Stomach (tissue), 8 donors: ENCODE measurements at regions not wholly inside any gene's neighbourhood (a gene's known extent, or its start where the extent isn't known, plus 50 kb on each side); places are given as distances from the start of the nearest gene placed in this dataset.

ENCODE experiments used
- DNase-seq, 2 donors: peaks; one replicate each; pipeline versions ENCODE4 v3.0.0 to v3.0.0-alpha.2; 2013 to 2019
- H3K27ac ChIP-seq, 5 donors: fragments of 200-600 bp in 4 of 5; sonication (generic) in 4 of 5; one replicate each; pipeline ENCODE4 v1.5.1; 2013 to 2019; ENCODE audit warnings: mild to moderate bottlenecking in 1 of 5, moderate library complexity in 1 of 5
- H3K27me3 ChIP-seq, 3 donors: fragments of 200-600 bp; sonication (generic); one replicate each; pipeline ENCODE4 v1.5.1; 2017 to 2019; ENCODE audit warnings: mixed run types in 1 of 3
- H3K36me3 ChIP-seq, 4 donors: fragments of 200-600 bp; sonication (generic); 1 replicate in 3 of 4; 2 replicates in 1 of 4; pipeline ENCODE4 v1.5.1; 2016 to 2019
- H3K4me1 ChIP-seq, 4 donors: fragments of 200-600 bp; sonication (generic); one replicate each; pipeline ENCODE4 v1.5.1; 2016 to 2019
- H3K4me3 ChIP-seq, 4 donors: fragments of 200-600 bp; sonication (generic) in 3 of 4; one replicate each; pipeline ENCODE4 v1.5.1; 2016 to 2019; ENCODE audit warnings: mild to moderate bottlenecking in 1 of 4
- H3K9me3 ChIP-seq, 4 donors: fragments of 200-600 bp; sonication (generic); one replicate each; pipeline ENCODE4 v1.5.1; 2016 to 2019
- EP300 ChIP-seq: sonication (generic); formaldehyde crosslinking; IDR thresholded peaks from one replicate; pipeline ENCODE4 v1.6.1; 2017; ENCODE audit warnings: antibody characterized with exemption
- POLR2A ChIP-seq, 4 donors: fragments of 450-650 bp; IDR thresholded peaks; one replicate each; pipeline ENCODE4 v1.6.1; 2016; ENCODE audit warnings: antibody characterized with exemption in 4 of 4, control low read depth in 2 of 4, mild to moderate bottlenecking in 1 of 4, moderate library complexity in 1 of 4
- POLR2AphosphoS5 ChIP-seq, 3 donors: sonication (generic); formaldehyde crosslinking; IDR thresholded peaks; one replicate each; pipeline ENCODE4 v1.6.1; 2016; ENCODE audit warnings: antibody characterized with exemption in 3 of 3
- WGBS, 5 donors: extraction: QIAGEN DNeasy Blood & Tissue Kit in 3 of 5; methylation state at CpG; one replicate each; pipeline versions ENCODE4 v1.1.5 to v1.1.7; 2013 to 2018; 5-methylcytosine and 5-hydroxymethylcytosine counted together
- intact Hi-C: fragments of 100-400 bp; cut with DNase I; formaldehyde crosslinking; loops from one replicate; pipeline ENCODE4 v1.15.1; 2023; ENCODE audit warnings: low total_unique reads
- TF ChIP-seq, protein P1 (sequence below), 7 experiments: fragments of 450-650 bp in 4 of 7; fragments of 200-600 bp in 3 of 7; sonication (generic) in 3 of 7; IDR thresholded peaks; one replicate each; pipeline ENCODE4 v1.5.1; 2016 to 2019; ENCODE audit warnings: antibody characterized with exemption in 7 of 7, control low read depth in 2 of 7, mild to moderate bottlenecking in 1 of 7
- donor health status: healthy with polysubstance abuse.
- donor health status: Bipolar disorder and iron deficiency.
- donor health status: healthy.

DNA sequence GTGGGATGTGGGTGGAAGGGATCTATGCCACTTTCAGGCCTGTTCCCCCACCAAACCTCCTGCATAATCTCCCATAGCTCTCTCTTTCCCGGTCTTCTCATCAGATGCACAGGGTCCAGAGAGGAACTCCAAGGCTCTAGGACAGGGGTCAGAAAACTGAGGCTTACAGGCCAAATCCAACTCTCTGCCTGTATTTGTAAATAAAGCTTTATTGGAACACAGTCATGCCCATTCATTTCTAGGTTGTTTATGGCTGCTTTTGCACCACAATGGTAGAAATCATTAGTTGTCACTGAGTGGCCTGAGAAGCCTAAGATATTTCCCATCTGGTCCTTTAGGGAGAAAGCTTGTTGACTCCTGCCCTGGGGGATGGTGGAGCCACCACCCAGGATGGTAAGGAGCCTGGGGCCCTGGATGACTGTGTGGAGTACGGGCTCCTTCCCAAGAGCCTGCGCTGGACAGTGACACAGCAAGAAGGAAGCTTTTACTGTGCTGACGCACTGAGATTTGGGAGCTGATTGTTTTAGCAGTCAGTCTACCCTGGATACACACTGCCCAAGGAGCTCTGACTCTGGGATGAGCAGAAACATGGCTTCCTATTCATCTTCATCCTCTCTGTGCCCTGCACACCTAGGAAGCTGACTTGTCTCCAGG lies 64.0 kb upstream of the RAPGEF1 start:
- TF ChIP-seq POLR2AphosphoS5 (IDR thresholded peaks at IDR 0.05) (no peak), EP300 (no peak), POLR2A (IDR thresholded peaks at IDR 0.05) (no peak)
- TF ChIP-seq, protein P1, sequence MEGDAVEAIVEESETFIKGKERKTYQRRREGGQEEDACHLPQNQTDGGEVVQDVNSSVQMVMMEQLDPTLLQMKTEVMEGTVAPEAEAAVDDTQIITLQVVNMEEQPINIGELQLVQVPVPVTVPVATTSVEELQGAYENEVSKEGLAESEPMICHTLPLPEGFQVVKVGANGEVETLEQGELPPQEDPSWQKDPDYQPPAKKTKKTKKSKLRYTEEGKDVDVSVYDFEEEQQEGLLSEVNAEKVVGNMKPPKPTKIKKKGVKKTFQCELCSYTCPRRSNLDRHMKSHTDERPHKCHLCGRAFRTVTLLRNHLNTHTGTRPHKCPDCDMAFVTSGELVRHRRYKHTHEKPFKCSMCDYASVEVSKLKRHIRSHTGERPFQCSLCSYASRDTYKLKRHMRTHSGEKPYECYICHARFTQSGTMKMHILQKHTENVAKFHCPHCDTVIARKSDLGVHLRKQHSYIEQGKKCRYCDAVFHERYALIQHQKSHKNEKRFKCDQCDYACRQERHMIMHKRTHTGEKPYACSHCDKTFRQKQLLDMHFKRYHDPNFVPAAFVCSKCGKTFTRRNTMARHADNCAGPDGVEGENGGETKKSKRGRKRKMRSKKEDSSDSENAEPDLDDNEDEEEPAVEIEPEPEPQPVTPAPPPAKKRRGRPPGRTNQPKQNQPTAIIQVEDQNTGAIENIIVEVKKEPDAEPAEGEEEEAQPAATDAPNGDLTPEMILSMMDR (IDR thresholded peaks at IDR 0.05): no peak
- H3K9me3 ChIP-seq: peaks cover 0 to 10% (median 0%) of the 10 kb centered on the region in 4 donors
- no peaks in the 10 kb centered on the region for H3K36me3 ChIP-seq
- H3K27me3 ChIP-seq: peaks cover 0 to 91% (median 31%) of the 10 kb centered on the region in 3 donors
- intact Hi-C loops: no loop called here
- no peak overlapping the region for H3K4me3 ChIP-seq
- DNase-seq: no peak
- H3K27ac ChIP-seq: no peak overlapping the region
- 82 to 100% (median 85%) methylated on average over 2 to 4 of the region's 4 CpGs for WGBS, 5 donors
- peaks cover 0 to 3% (median 0%) of the 10 kb centered on the region in 4 donors for H3K4me1 ChIP-seq

- intact Hi-C loops: no loop called here
- DNase-seq: no peak
- Histone ChIP-seq H3K27me3 (peaks cover 0 to 71% (median 10%) of the 10 kb centered on the region in 3 donors), H3K9me3 (peaks cover 0 to 10% (median 0%) of the 10 kb centered on the region in 4 donors), H3K27ac (no peak overlapping the region), H3K4me3 (no peak overlapping the region), H3K36me3 (no peaks in the 10 kb centered on the region), H3K4me1 (no peaks in the 10 kb centered on the region)
- TF ChIP-seq POLR2A (IDR thresholded peaks at IDR 0.05) (no peak), POLR2AphosphoS5 (IDR thresholded peaks at IDR 0.05) (no peak), EP300 (no peak)
- TF ChIP-seq, protein P1 (IDR thresholded peaks at IDR 0.05): no peak
- 23 to 30% (median 25%) methylated on average over 8 of the region's 8 CpGs for WGBS, 5 donors
Measured at GRCh38 chr9:131801810-131802209, 61.9 kb upstream of the RAPGEF1 start.

DNA sequence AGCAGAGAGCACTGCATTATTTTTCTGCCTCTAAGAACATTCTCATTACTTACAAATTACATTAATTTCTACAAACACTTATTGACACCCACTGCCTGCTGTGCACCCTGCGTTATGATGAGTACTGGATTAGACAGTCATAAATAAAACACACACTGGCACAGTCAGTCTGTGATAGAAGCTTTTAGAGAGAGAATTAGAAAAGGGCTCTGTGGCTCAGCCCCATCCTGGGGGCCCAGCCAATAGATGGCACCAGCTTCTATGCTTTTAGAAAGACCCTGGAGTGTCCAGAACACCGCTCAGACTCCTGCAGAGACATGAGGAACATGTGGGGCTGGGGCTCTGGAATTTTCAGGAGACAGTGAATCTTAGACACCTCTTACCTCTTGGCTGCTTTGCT lies 61.0 kb upstream of the RAPGEF1 start:
- TF ChIP-seq EP300 (no peak), POLR2AphosphoS5 (IDR thresholded peaks at IDR 0.05) (no peak), POLR2A (IDR thresholded peaks at IDR 0.05) (no peak)
- TF ChIP-seq, protein P1 (IDR thresholded peaks at IDR 0.05): no peak
- Histone ChIP-seq H3K36me3 (no peaks in the 10 kb centered on the region), H3K4me1 (no peaks in the 10 kb centered on the region), H3K27ac (no peak overlapping the region), H3K27me3 (peaks cover 0 to 61% (median 3%) of the 10 kb centered on the region in 3 donors), H3K9me3 (peaks cover 0 to 10% (median 0%) of the 10 kb centered on the region in 4 donors), H3K4me3 (no peak overlapping the region)
- intact Hi-C loops: no loop called here
- 60 to 73% (median 62%) methylated on average over 2 of the region's 2 CpGs for WGBS, 5 donors
- DNase-seq: no peak

DNA sequence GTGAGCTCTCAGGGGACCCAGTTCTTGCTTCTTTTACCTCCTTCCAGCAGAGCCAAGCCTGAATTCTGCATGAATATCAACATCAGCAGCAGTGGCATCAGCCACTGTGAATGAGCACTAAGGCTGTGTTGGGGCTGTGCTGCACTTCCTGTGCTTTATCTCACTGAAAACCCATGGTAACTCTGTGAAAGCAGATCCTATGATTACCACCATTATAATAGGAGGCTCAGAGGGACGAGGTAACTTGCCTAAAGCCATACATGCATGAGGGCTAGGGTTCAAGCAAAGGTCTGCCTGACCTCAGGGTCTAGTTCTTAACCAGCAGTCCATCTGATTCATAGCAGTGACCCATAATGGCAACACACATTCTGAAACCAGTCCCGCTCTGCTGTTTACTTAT lies 60.5 kb upstream of the RAPGEF1 start:
- no peak overlapping the region for H3K27ac ChIP-seq
- H3K4me3 ChIP-seq: no peak overlapping the region
- 40 to 58% (median 44%) methylated on average over 2 of the region's 2 CpGs for WGBS, 5 donors
- no peaks in the 10 kb centered on the region for H3K36me3 ChIP-seq
- no peaks in the 10 kb centered on the region for H3K4me1 ChIP-seq
- no peak for TF ChIP-seq POLR2A (IDR thresholded peaks at IDR 0.05)
- no peak for TF ChIP-seq POLR2AphosphoS5 (IDR thresholded peaks at IDR 0.05)
- TF ChIP-seq, protein P1 (IDR thresholded peaks at IDR 0.05): no peak
- TF ChIP-seq EP300: no peak
- peaks cover 0 to 10% (median 0%) of the 10 kb centered on the region in 4 donors for H3K9me3 ChIP-seq
- no peak for DNase-seq
- peaks cover 0 to 56% (median 3%) of the 10 kb centered on the region in 3 donors for H3K27me3 ChIP-seq
- intact Hi-C loops: no loop called here
